Endothelial cell of umbilical vein (primary cell): ENCODE measurements at regions not wholly inside any gene's neighbourhood (a gene's known extent, or its start where the extent isn't known, plus 50 kb on each side); places are given as distances from the start of the nearest gene placed in this dataset.
"Not testable (repeated sequence)": the region's sequence is repeated elsewhere in the genome, so short reads cannot be mapped to it uniquely, and the experiment has no call there.

Experiments used
- EZH2 ChIP-seq: IDR thresholded peaks from 2 replicates; pipeline ENCODE4 v1.6.1; 2012; ENCODE audit warnings: borderline replicate concordance, low read depth, mild to moderate bottlenecking, moderate library complexity, low read length, inconsistent platforms; ENCODE audit not compliant: severe bottlenecking
- GATA2 ChIP-seq: IDR thresholded peaks from 2 replicates; pipeline ENCODE4 v1.7.0; 2011; ENCODE audit warnings: low read depth, mild to moderate bottlenecking, moderate library complexity, mixed read lengths, low read length; ENCODE audit not compliant: insufficient read length, insufficient read depth
- JUN ChIP-seq: IDR thresholded peaks from 2 replicates; pipeline ENCODE4 v1.6.1; 2011; ENCODE audit warnings: borderline replicate concordance, low read depth; ENCODE audit not compliant: insufficient read length, insufficient read depth
- POLR2A ChIP-seq: IDR thresholded peaks from 2 replicates; pipeline ENCODE4 v1.6.1; 2012; ENCODE audit warnings: low read depth, mild to moderate bottlenecking, control low read depth, low read length
- POLR2AphosphoS5 ChIP-seq: IDR thresholded peaks from 2 replicates; pipeline ENCODE4 v1.6.1; 2012; ENCODE audit warnings: low read depth, mild to moderate bottlenecking, control low read depth, low read length, moderate library complexity; ENCODE audit not compliant: insufficient read depth
- TF ChIP-seq, protein P1 (sequence below), 2 donors: IDR thresholded peaks; 1 replicate in 1 of 2; 2 replicates in 1 of 2; pipeline ENCODE4 v1.5.1; 2011; ENCODE audit warnings: low read length in 2 of 2, mild to moderate bottlenecking in 2 of 2, moderate library complexity in 2 of 2, control low read depth in 1 of 2, inconsistent platforms in 1 of 2, low read depth in 1 of 2; ENCODE audit not compliant: insufficient read depth in 1 of 2; ENCODE audit errors: extremely low read depth in 1 of 2
- TF ChIP-seq, protein P2 (sequence below): IDR thresholded peaks from 2 replicates; pipeline ENCODE4 v1.6.1; 2011; ENCODE audit not compliant: insufficient read depth, insufficient read length

DNA sequence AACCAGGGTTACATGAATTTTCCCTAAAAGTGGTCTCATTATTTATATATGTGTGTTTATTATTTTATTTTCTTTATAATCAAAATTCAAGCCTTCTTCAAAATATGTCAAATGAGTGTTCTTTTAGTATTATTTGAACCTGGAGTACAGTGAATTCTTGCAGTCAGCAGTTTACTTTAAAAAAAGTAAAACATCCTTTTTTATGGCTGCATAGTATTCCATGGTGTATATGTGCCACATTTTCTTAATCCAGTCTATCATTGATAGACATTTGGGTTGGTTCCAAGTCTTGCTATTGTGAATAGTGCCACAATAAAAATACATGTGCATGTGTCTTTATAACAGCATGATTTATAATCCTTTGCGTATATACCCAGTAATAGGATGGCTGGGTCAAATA lies 920.9 kb downstream of the DNAJB9 start:
- TF ChIP-seq, protein P1, sequence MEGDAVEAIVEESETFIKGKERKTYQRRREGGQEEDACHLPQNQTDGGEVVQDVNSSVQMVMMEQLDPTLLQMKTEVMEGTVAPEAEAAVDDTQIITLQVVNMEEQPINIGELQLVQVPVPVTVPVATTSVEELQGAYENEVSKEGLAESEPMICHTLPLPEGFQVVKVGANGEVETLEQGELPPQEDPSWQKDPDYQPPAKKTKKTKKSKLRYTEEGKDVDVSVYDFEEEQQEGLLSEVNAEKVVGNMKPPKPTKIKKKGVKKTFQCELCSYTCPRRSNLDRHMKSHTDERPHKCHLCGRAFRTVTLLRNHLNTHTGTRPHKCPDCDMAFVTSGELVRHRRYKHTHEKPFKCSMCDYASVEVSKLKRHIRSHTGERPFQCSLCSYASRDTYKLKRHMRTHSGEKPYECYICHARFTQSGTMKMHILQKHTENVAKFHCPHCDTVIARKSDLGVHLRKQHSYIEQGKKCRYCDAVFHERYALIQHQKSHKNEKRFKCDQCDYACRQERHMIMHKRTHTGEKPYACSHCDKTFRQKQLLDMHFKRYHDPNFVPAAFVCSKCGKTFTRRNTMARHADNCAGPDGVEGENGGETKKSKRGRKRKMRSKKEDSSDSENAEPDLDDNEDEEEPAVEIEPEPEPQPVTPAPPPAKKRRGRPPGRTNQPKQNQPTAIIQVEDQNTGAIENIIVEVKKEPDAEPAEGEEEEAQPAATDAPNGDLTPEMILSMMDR (IDR thresholded peaks at IDR 0.05; ENCODE audit: extremely low read depth in 1 of 2, insufficient read depth in 1 of 2, low read depth in 1 of 2, low read length in 2 of 2) = not testable (repeated sequence)
- TF ChIP-seq, protein P2, sequence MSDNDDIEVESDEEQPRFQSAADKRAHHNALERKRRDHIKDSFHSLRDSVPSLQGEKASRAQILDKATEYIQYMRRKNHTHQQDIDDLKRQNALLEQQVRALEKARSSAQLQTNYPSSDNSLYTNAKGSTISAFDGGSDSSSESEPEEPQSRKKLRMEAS = not testable (repeated sequence)
- TF ChIP-seq POLR2A, POLR2AphosphoS5, EZH2, JUN, GATA2: not testable (repeated sequence)
